ENCODE measurements at regions not wholly inside any gene's neighbourhood (a gene's known extent, or its start where the extent isn't known, plus 50 kb on each side); places are given as distances from the start of the nearest gene placed in this dataset.
"Not testable (repeated sequence)": the region's sequence is repeated elsewhere in the genome, so short reads cannot be mapped to it uniquely, and the experiment has no call there.

DNA sequence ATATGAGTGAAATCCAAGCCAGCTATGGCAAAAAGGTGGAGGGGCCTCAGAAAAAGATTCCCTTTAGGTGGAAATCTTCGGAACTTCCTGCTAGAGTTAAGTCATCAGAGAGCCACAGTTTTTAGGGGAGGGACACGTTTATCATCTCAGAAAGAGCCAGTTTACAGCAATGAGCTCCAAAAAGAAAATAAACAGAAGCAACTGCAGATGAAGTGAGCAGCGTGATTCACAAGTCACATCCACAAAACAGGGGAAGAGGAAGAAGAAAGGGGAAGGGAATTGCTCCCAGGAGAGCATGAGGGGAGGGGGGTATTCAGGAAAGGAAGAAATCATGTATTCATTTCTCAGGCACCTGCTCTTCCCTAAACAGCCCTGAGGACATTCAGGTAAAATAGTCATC is 156.2 kb upstream of the FOXK1 start:
- no peak for DNase-seq (ENCODE audit: low read depth)

DNA sequence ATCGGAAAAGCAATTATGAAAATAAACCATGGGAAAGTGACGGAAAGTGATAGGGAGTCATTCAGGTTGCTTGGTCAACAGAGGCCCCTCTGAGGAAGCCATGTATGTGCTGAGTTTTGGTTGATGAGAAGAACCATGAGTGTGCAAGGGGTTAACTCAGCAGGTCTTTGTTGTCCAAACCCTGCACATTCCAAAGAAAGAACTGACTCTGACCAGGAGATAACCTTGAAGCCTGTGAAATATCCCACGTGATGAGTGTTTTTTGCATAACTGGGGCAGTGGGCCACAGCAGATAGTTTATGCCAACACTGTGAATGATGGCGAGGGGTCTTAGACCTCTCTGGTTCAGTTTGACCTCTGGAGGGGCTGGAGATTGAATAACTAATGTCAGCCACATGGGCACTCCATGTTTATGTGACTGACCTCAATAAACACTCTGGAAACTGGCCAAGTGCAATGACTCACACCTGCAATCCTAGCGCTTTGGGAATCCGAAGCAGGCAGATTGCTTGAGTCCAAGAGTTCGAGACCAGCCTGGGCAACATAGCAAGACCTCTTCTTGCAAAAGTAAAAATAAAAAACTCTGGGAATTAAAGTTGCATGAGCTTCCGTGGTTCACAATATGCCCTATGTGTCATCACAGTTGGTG is 154.0 kb upstream of the FOXK1 start:
- DNase-seq (ENCODE audit: low read depth) = no peak

DNA sequence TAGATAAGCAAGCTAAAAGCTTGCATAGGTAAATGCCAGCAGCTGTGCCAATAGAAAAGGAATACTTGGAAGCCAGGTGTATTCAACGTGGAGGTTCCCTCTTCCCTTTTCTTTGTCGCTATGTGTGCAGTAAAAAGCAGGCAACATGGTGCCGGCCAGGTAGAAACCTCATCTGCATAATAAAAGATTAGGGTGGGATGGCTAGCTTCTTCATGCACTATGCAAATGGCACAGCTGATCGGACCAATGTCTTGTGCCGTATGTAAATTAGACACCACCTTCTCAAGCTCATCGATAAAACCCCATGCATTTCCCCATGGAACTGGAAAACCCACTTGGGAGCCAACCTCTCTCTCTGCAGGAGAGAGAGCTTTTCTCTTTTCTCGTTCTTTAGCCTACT is 150.9 kb upstream of the FOXK1 start:
- no peak for DNase-seq (ENCODE audit: low read depth)

DNA sequence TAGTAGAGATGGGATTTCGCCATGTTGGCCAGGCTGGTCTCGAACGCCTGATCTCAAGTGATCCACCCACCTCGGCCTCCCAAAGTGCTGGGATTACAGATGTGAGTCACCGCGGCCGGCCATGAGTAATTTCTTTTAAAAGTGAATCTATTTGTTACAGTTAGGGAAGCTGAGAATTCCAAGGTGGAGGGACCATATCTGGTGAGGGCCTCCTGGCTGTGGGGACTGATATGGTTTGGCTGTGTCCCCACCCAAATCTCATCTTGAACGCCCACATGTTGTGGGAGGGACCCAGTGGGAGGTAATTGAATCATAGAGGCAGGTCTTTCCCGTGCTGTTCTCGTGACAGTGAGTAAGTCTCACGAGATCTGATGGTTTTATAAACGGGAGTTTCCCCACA is 148.8 kb upstream of the FOXK1 start:
- not testable (repeated sequence) for DNase-seq (ENCODE audit: low read depth)

DNA sequence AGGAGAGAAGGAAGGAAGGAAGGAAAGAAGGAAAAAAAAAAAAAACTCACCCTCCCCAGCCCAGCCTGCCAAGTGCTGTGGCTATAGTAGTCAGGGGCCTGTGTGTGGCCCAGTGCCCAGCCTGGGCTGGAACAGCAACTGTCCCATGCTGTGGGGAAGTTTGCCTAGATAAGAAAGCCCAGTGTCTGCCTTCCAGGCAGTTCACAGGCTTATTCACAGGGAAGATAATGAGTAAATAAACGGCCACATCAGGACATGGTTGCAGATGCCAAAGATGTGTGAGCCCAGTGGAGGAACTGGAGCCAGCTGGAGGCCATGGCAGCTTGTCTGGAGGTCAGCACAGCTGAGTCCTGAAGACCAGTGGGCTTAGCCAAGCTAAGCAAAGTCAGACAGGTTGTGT is 132.4 kb upstream of the FOXK1 start:
- no peak for DNase-seq (ENCODE audit: low read depth)

DNA sequence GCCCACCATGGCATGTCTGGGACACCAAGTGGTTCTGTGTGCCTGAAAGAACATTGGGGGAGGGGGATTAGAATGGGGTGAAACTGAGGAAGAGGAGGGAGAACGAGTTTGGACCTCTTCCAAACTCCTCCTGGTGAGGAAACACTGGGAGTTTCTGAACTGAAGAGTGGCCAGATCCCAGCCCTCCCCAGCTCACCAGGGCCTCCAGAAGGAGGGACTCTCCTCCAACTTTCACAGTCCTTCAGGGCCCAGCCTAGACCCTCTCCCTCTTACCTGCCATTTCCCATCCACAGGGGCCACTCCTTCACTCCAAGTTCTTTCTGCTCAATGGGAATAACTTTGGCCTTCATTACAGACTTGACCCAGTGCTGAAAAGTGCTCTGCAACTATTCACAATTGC is 132.0 kb upstream of the FOXK1 start:
- DNase-seq (ENCODE audit: low read depth) = no peak

DNA sequence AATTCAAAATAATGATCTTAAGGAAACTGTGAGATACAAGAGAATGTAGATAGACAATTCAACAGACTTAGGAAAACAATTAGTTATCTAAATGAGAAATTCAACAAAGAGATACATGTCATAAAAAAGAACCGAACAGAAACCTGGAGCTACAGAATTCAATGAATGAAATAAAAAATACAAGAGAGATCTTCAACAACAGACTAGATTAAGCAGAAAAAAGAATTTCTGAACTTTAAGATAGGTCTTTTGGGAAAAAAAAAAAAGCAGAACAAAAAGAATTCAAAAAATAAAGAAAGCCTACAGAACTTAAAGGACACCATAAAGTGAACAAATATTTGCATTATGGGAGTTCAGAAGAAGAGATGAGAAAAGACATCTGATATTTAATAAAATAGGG is 129.1 kb upstream of the FOXK1 start:
- DNase-seq (ENCODE audit: low read depth) = no peak

DNA sequence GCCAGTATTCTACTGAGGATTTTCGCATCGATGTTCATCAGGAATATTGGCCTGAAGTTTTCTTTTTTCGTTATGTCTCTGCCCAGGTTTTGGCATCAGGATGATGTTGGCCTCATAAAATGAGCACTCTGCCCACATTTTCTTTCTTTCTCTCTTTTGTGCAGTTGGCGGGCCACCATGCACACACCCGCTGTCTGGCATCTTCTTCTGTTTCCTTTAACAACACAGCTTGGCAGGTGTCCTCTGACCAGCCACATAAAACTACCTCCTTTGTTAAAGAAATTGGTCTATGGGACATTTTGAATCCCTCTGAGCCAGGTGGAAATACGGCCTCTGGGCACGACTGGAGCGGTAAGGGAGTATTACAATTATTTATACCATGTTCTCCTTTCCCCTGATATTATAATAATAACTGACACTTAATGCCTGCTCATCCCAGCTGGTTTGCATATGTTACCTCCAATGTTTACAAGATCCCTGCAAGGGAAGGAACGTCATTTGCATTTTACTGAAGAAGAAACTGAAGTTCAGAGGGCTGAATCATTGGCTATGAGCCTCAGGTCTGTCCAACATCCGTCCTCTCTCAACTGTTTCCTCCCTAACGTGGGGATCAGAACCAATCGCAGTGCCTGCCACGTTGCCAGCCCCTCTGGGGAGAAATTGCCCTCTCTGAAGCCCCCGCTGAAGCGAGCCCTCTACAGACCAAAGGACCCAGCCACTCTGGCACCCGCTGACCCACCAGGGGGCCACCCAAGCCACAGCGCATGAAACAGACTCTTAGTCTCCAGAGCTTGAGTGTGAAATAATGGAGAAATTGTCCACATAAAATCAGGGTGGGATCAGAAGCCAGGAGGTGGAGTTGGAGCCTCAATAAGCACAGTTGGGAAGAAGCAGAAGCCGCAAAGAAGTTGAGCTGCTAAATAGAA is 125.0 kb upstream of the FOXK1 start:
- DNase-seq (ENCODE audit: low read depth) = no peak

DNA sequence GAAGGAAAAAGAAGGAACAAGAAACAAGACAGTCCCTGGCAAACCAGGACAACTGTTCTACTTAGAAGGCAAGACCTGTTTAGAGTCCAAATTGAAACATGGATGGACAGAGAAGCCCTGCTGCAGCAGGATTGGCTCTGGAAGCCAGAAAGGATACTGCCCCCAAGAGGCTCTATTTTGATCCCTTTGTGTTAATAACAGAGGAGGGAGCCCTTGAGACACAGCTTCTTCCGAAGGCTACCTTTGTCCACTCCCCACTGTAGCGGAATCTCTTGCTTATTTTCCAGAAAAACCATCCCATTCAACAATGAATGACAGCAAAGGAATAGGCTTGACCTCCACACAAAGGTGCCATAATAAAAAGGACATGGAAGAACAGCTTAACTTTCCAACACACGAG is 120.3 kb upstream of the FOXK1 start:
- DNase-seq (ENCODE audit: low read depth) = no peak

DNA sequence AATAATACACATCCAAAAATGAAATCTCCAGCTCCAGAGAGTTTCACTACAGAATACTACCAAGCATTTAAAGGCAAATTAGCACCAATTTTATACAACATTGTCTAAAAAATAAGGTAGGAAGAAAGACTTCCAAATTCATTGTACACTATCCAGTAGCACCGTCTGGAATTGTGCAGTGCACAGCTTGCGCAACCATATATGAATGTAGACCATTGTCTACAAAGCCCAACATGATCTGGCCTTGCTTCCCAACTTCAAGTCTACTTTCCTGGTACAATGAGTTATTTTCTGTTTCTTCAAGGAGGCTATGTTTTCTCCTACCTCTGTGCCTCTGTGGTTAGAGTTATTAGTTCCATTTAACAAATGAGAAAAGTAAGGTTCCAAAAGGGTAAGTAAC is 115.4 kb upstream of the FOXK1 start:
- DNase-seq (ENCODE audit: low read depth) = no peak

DNA sequence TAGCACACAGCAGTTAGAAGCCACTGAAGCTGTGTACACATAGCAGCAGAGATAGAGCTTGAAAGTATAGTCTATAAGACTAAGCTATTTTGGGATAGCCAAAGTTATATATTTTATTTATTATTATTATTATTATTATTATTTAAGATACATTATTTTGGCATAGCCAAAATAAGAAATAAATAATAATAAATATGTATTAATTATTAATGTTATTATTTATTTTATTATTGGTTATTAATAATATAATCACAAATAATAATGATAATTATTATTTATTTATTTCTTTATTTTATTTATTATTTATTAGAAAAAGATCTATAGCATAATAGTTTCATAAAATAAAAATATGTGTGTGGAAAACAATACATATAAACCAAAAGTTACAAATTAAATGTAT is 107.2 kb upstream of the FOXK1 start:
- no peak for DNase-seq (ENCODE audit: low read depth)

DNA sequence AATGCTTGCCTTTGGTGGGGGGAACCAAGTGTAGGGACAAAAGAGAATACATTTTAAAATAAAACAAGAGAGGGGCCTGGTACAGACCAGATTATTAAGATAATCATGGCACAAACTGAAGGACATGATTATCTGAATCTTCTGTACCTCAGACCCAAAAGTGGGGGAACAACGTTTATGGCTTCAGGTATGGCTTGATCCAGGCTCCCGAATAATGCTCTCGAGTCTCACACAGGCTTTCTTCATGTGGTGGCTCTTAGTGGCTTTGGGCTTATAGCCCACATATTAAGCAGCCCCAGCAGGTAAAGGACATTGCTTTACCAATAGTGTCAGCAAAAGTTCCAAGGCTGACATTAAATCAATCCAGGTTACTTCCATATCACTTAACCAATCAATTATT is 106.8 kb upstream of the FOXK1 start:
- no peak for DNase-seq (ENCODE audit: low read depth)

DNA sequence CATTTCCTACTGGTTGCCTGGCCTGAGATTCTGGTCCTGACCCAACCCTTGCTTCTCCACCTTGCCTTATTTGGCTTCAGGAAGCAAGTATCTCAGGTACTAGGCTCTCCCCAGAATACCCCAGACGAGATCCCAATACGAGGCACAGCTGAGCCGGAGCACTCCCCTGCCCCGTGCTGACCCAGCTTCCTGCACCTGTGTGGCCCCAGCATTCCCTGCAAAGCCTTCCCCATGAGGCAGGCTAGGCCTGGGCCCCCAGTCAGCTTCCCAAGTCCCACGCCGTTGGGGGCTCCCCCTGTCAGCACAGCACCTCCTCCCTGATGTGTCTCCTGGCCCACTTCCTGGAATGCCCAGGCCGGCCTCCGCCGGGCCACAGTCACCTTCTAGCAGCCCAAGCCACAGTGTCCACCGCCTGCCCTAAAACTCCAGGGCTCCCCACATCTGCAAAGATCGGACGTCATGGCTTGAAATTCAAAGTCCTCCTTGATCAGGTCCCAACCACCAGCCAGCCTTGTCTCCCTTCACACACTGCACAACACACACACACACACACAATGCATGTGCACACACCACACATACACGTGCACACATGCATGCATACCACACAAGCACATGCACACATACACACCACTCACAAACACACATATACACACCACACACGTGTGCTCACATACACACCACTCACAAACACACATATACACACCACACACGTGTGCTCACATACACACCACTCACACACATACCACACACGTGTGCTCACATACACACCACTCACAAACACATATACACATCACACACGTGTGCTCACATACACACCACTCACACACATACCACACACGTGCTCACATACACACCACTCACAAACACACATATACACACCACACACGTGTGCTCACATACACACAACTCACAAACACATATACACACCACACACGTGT is 78.9 kb upstream of the FOXK1 start:
- no peak for DNase-seq (ENCODE audit: low read depth)

DNA sequence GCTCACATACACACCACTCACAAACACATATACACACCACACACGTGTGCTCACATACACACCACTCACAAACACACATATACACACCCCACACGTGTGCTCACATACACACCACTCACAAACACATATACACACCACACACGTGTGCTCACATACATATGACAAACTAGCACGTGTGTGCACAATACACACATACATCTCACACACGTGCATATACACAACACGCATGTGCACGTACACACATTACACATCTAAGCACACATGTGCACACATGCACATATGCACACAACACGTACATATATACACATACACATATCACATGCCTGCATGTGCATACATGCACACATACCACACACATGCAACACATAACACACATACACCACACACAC is 78.3 kb upstream of the FOXK1 start:
- no peak for DNase-seq (ENCODE audit: low read depth)

DNA sequence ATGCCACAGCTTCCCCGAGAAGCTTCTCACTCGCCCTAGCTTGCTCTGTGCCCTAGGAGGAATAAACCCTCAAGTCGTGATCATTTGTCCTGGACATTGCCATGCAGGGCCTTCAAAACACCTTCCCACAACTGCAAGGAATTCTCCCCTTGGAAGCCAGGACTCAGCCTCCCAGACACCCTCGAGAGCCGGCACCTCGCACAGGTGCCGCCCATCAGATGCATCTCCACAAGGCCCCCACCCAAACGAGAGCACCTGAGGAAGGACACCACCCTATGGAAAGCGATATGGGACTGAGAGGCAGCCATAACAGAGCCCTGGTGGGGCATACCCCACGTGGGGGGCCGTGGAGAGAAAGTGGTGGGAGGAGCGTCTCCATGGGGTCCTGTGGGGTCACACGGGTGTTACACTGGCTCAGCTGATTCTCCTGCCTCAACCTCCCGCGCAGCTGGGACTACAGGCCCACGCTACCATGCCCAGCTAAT is 77.6 kb upstream of the FOXK1 start:
- DNase-seq (ENCODE audit: low read depth) = no peak

DNA sequence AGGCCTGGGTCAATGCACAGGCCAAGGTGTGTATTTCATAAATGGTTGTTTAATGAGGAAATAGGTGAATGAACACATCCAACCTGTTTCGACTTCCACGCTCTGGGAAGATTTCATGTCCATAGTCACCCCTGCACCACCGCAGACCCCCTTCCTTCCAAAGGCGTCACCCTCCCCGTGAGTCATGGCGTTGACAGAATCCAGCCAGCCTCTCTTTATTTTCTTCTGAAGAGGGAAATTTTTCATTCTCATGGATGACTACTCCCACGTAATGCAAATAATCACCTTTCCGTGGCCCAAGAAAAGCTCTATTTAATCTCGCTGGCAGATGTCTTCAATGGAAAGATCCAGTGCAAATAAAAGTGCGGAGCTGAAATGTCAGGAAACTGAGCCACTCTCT is 75.3 kb upstream of the FOXK1 start:
- no peak for DNase-seq (ENCODE audit: low read depth)

DNA sequence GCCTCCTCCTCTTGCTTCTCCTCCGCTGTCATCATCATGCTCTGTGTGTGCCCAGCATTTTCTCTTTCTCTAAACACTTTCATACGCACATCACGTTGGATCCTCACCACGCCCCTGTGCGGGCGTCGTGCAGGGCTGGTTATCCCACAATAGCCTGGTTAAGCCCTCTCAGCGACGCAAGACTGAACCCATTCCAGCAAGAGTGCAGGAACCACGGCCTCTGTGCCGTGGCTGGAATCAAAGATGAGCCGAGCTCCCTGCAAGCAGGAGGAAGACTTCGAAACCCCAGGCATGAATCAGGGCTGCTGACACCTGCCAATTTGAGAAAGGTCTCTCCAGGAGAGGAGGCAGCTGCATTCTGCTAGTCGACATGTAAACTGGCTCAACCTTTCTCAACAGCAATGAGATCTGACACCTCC is 74.8 kb upstream of the FOXK1 start:
- DNase-seq (ENCODE audit: low read depth) = no peak

DNA sequence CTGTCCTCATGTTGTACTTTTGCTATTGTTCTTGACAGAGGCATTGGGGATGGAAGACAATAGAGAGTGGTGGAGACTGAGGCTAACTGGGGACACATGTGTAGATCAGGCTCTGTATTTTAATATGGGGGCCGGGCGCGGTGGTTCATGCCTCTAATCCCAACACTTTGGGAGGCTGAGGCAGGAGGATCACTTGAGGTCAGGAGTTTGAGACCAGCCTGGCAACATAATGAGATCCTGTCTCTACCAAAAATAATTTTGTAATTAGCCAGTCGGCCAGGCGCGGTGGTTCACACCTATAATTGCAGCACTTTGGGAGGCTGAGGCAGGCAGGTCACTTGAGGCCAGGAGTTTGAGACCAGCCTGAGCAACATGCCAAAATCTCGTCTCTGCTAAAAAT is 72.5 kb upstream of the FOXK1 start:
- not testable (repeated sequence) for DNase-seq (ENCODE audit: low read depth)

DNA sequence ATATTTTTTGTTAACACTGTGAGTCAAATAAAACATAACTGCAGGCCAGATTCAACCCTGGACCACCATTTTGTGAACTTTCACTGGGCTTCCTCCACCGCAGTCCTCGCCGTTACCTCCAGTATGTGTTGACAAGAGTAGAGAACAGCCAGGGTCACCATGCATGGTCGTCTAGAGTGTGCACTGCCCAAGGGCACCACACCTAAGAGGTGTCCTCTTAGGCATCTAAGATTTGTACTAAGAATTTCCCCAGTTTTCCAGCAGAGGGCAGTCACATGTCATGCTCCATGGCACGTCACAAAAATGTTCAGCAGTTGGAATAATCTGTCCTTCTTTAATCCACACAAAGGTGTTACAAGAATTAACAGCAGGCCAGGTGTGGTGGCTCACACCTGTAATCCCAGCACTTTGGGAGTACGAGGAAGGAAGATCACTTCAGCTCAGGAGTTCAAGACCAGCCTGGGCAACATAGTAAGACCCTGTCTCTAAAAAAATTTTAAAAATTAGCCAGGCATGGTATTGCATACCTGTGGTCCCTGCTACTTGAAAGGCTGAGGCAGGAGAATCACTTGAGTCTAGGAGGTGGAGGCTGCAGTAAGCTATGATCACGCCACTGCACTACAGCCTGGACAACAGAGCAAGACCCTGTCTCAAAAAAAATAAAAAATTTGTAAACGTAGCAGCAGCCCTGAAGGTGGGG is 71.2 kb upstream of the FOXK1 start:
- peak; percentile 65 for DNase-seq (ENCODE audit: low read depth)

DNA sequence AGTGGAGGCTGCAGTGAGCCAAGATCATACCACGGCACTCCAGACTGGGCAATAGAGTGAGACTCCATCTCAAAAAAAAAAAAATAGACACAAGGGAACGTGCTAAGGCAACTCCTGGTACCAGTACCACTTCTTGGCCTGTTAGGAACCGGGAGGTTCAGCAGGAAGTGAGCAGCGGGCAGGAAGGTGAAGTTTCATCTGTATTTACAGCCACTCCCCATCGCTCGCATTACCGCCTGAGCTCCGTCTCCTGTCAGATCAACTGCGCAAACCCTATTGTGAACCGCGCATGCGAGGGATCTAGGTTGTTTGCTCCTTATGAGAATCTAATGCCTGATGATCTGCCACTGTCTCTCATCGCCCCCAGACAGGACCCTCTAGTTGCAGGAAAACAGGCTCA is 69.9 kb upstream of the FOXK1 start:
- no peak for DNase-seq (ENCODE audit: low read depth)

DNA sequence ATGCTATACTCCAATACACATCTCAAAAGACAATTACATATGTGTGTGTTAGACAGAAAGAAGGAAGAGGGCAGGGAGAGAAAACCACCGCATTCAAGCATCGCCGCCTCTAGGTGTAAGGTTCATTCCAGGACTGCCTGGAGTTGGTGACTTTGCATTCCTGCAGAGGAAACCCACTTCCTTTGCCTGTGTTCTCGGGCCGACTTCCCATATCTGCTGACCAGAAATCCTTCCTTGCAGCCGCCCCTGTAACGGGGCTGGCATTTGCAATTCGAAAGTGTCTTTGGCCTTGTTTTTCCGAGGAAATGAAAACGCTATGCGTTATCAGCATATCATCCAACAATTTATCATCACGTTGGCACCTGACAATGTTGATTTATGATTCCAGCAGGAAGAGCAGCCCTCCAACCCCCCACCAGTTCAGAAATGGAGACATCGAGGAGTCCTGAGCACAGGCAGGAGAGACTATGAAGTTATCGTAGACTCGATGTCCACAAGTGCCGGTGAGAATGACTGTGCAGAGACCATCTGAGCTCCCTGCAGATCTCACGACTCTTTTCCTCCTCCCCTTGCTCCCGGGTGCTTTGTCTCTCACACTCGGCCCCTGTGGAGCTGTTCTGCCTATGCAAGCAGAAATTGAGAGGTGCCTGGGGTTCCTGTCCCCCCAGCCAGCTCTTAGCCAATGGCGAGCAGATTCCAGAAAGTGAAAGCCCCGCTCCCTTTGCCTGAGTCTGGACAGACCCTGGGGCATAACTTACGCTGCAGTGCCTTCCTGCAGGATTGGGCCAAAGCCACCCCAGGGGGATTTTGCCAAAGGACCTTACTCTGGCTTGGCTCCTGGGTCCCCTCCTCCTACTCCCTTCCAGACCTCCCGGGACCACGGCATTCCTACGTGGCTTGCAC is 68.9 kb upstream of the FOXK1 start:
- peak; percentile 68 for DNase-seq (ENCODE audit: low read depth)
